HG02798 (cell line): ENCODE measurements at regions not wholly inside any gene's neighbourhood (a gene's known extent, or its start where the extent isn't known, plus 50 kb on each side); places are given as distances from the start of the nearest gene placed in this dataset.

Experiments
- ATAC-seq: cut with Tn5 transposase; IDR thresholded peaks from one replicate; pipeline ENCODE4 v1.9.1; 2021; ENCODE audit warnings: mild to moderate bottlenecking; ENCODE audit not compliant: unreplicated experiment, poor library complexity

DNA sequence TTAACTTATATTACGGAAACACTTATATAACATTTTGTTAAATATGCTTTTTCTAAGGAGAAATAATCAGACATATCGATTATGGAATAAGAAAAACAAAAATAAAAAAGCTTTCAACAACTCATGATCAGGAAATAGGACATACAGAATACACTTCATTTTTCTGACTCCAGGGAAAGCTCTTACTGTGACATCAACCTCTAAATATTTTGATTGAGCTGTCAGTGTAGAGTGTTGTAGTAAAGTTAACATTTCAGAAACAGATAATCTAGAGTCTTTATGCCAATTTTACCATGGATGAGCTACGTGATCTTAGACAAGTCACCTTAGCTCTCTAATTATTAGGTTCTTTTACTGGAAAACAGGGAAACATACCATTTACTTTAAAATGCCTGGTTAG is 218.9 kb upstream of the SORCS1 start:
- no peak for ATAC-seq

DNA sequence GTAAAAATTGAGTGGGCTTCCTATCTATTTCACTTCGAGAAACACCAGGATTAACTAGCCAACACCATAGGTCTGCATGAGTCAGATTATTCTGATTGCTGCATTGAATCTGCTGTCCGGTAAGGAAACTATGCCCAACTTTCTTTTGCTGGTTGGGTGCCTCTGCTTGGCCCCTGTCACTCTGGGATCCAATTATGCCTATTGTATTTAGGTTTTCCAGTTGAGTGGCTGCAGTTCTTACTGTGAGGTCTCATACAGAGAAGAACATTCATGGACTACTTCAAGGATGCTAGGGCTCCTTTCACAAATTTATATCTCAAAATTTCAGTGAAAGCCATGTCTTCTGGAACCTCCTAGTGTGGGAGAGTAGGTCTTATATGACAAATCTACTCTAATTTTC is 215.1 kb upstream of the SORCS1 start:
- no peak for ATAC-seq

DNA sequence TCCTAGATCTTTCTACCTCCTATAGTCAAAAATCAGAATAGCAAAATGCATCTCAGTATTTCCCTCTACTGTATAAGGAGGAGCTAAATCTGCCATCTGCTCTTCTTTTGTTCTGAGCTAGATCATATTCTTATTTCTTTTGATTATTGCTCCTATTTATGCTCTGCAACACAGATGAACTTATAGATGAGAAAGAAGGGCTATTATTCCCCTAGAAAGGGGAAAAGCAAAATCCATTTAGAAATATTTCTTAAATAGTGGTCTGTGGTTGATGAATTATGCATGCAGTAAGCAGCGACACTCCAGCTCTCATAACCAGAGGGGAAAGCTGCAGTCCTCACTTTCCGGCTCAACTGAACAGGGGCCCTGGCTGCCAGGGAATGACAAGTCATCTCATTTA is 207.3 kb upstream of the SORCS1 start:
- no peak for ATAC-seq

DNA sequence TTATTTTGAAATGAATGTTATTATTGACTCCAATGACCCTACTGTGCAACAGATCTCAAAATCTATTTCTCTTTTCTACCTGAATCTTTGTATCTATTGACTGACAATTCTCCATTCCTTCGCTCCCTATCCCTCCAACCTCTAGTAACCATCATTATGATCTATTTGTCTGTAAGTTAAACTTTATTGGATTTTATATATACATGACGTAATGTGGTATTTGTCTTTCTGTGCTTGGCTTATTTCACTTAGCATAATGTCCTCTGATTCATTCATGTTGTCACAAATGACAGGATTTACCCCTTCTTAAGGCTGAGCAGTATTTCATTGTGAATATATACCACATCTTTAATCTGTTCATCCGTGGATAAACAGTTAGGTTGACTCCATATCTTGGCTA is 200.4 kb upstream of the SORCS1 start:
- ATAC-seq = no peak

DNA sequence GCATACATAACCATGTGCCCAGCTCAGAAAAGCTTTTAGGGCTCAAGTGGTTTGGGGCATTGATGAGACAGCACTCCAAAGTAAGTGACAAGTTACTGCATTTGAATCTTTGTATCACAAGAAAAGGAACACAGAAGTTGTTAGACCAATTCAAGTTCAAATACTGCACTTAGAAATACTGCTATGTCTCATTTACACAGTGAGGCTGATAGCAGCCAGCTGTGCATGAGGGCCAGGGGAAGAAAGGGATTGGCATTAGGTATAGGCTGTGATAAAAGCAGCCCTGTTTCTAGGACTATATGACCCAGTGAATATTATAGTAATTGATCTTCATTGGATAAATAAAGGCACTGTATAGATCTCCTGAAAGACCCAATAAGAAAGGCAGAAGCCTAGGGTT is 197.8 kb upstream of the SORCS1 start:
- ATAC-seq = no peak

DNA sequence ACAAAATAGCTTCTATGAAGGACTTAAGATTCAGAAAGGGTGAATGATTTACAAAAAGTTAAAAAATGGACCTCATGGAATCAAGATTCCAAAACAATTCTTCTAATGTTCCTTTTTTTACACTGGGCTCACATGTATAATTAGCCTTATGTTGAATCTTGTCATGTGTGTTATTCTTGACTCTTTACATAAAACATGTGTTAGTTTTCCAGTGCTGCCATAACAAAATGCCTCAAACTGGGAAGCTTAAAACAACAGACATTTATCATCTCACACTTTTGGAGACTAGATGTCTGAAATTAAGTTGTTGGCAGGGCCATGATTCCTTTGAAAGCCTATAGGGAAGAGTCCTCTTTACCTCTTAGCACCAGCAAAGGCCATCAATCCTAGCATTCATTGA is 192.5 kb upstream of the SORCS1 start:
- ATAC-seq = no peak

GRCh38 chr10:107356396-107356795 is 191.9 kb upstream of the SORCS1 start:
- ATAC-seq = no peak

GRCh38 chr10:107342711-107343110 is 178.2 kb upstream of the SORCS1 start:
- no peak for ATAC-seq

DNA sequence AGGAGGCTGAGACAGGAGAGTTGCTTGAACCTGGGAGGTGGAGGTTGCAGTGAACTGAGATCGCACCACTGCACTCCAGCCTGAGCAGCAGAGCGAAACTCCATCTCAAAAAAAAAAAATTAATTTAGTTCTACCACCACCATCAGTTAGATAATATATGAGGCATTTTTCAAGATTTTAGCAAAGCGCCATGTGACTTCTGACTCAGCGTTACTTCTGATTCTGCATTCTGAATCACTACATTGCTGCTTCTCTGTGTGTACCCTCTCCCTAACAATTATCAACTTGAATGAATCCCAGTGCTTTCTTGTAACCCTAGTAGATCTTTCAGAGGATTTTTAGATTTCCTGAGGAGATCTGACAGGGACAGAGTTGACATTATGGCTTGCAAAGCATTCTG is 176.8 kb upstream of the SORCS1 start:
- no peak for ATAC-seq

GRCh38 chr10:107340326-107340725 is 175.8 kb upstream of the SORCS1 start:
- no peak for ATAC-seq

DNA sequence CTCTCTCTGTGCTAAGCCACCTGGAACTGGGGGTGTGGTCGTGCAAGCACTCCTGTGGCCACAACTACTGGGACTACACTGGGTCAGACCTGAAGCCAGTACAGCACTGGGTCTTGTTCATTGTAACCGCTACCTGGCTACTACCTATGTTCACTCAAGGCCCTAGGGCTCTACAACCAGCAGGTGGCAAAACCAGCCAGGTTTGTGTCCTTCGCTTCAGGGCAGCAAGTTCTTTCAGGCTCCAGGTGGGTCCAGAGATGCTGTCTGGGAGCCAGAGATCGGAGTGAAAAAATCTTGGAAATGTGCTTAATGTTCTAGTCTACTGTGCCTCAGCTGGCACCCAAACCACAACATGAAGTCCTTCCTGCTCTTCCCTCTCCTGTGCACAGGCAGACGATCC is 171.6 kb upstream of the SORCS1 start:
- no peak for ATAC-seq

GRCh38 chr10:107317592-107317991 is 153.1 kb upstream of the SORCS1 start:
- no peak for ATAC-seq

- ATAC-seq = no peak
Observed at GRCh38 chr10:107303203-107303602, 138.7 kb upstream of the SORCS1 start.

DNA sequence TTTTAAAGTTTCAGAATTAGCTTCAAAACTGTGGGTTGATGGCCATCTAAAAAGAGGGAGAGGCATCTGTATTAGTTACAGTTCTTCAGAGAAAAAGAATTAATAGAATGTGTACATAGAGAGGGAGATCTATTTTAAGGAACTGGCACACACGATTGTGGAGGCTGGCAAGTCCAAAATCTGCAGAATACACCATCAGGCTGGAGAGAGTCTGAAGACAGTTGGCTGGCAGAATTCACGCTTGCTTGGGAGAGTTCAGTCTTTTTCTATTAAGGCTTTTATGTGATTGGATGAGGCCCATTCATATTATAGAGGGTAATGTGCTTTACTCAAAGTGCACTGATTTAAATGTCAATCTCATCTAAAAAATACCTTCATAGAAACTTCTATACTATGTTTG is 135.1 kb upstream of the SORCS1 start:
- ATAC-seq = no peak

DNA sequence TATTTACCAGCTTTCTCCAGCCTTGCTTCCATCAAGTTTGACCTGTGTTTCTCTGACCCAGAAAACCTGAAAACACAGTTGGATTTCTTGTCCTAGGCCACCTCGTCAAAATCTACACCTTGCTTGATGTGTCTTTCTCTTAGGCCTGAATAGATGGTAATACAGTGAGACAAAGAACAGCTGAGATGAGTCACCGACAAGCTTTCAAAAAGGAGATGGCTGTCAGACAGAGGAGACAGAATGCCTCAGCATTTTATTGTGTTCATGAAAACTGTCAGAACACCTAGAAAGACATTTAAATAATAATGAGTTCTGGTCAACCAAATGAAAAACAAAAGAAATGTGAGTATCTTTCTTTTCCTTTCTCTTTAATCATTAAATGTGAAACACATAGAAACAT is 119.7 kb upstream of the SORCS1 start:
- ATAC-seq = no peak

- ATAC-seq = no peak
Observed at GRCh38 chr10:107280293-107280692, 115.8 kb upstream of the SORCS1 start.

DNA sequence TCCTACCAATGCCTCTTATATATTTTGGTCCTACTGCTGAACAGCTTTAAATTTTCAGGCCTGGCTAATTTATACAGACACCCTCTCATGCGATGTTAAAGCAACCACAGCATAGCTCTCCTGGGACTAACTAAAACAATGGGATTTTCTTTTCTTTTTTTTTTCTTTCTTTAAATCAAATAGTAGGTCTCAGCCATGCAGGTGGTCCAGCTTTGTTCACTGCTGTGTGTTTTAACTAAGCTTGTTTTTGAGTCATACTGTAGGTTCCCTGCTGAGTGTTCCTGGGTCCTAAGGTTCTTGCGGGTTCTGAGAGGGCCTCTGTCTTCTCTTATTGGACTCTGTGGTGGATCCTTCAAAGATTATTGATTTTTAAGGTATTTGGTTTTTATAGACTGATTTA is 113.1 kb upstream of the SORCS1 start:
- ATAC-seq = no peak

DNA sequence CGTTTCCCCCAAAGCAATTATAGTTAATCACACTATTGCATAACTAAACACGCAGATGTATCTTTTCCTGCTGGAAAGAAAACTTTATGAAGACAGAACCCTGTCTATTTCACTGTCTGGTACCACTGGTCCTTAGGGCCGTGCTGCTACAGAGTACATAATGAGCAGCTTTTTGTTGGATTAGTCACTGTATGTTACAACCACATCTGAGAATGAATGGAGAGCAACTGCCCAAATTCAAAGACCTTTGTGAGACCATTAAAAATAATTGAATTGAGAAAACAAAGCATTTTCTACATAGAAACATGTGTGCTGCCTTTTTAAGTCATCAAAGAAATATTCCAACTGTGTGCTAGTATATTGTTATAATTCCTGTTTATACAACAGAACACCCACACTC is 111.3 kb upstream of the SORCS1 start:
- no peak for ATAC-seq

DNA sequence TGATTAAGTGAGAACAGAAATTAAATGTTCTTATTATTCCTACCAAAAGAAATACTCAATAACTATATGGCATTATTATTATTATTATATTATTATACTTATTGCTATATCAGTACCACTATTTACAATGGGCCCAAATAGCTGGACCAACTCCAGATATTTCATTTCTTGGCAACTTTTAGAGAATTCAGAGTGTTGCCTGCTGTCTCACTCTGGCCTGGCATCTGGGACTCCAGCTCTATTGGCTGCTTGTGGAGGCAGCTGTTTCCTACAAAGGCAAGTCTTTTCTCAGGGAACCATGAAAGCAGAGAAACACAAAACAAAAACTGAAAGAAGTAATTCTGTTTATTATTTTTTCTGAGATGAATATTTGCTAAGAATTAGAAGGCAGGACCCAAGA is 105.1 kb upstream of the SORCS1 start:
- no peak for ATAC-seq

GRCh38 chr10:107264742-107265141 is 100.2 kb upstream of the SORCS1 start:
- ATAC-seq = no peak

DNA sequence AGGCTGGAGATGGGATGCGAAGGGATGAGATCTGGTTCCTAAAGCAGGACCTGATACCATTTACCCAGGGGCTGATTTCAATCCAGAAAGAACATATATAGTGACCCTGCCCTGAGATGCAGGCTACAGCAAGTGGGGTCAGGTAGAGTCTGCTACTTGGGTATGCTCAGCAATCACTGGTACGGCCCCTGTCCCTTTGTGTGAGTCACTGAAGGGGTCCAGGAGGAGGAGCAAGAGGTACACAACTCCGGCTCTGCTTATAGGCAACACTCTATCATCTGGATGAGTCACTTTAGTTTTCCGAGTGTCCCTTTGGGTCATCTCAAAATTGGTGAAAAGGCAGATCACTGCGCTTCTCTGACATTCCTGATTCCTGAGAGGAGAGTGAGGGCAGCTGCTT is 79.6 kb upstream of the SORCS1 start:
- no peak for ATAC-seq

DNA sequence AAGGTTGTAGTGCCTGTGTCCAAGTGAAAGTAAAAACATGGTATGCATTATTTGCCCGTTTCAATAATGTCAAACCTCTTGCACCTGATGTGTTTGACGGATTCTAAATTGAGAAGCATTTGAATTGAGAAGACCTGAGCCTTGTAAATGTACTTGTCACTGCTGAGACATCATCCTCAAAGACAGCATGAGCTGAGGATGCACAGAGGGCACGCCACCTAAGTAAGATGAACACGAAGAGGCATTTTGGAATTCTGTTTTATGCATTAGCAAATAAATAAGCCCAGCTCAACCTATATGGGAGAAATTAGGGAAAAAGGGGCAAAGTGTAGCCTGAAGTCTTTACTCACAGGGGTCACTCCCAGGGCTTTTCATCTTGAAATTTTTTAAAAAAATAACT is 73.8 kb upstream of the SORCS1 start:
- ATAC-seq = no peak

DNA sequence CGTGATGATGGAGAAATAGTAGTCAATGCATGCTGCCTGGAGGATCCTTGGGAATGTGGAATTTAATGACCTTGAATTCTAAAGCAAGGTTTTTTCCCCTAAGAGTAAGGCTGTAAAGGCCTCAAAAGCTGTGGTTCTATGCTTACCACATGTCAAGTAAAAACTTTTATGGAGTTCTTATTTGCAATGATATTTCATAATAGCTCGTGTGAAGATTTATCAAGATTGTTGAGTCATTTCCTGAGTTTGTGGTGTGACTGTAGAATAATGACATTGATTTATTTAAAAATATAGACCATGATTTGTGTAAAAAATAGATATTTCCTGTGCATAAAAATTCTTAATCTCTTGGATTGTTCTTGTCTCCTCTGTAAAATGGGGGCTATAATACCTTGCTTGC is 67.5 kb upstream of the SORCS1 start:
- no peak for ATAC-seq
